Prostate gland (tissue), 2 donors: ENCODE measurements at regions not wholly inside any gene's neighbourhood (a gene's known extent, or its start where the extent isn't known, plus 50 kb on each side); places are given as distances from the start of the nearest gene placed in this dataset.
"Not testable (repeated sequence)": the region's sequence is repeated elsewhere in the genome, so short reads cannot be mapped to it uniquely, and the experiment has no call there.

ENCODE experiments used
- DNase-seq: peaks from one replicate; pipeline ENCODE4 v3.0.0-alpha.2; 2019; ENCODE audit warnings: low spot score
- H3K27ac ChIP-seq, 2 donors: fragments of 200-600 bp; sonication (generic); 2 replicates each; pipeline ENCODE4 v1.5.1; 2017 to 2019
- H3K27me3 ChIP-seq: fragments of 200-600 bp; sonication (generic); replicated peaks from 2 replicates; pipeline ENCODE4 v1.5.1; 2019; ENCODE audit not compliant: insufficient read depth
- H3K36me3 ChIP-seq, 2 donors: fragments of 200-600 bp; sonication (generic); 1 replicate in 1 of 2; 2 replicates in 1 of 2; pipeline versions ENCODE4 v1.5.1 to v1.8.1; 2017 to 2019
- H3K4me1 ChIP-seq: fragments of 200-600 bp; sonication (generic); replicated peaks from 2 replicates; pipeline ENCODE4 v1.5.1; 2019
- H3K4me3 ChIP-seq, 2 donors: fragments of 200-600 bp; sonication (generic); 2 replicates each; pipeline ENCODE4 v1.5.1; 2017 to 2019
- H3K9me3 ChIP-seq: fragments of 200-600 bp; sonication (generic); 2 replicates; pipeline ENCODE4 v1.5.1; 2017
- CTCF ChIP-seq, 4 experiments: fragments of 200-600 bp in 2 of 4; fragments of 450-650 bp in 2 of 4; sonication (generic) in 2 of 4; IDR thresholded peaks; 1 replicate in 3 of 4; 2 replicates in 1 of 4; pipeline ENCODE4 v1.5.1; 2016 to 2019; ENCODE audit warnings: antibody characterized with exemption in 4 of 4, mild to moderate bottlenecking in 2 of 4, moderate library complexity in 2 of 4
- POLR2A ChIP-seq: fragments of 450-650 bp; IDR thresholded peaks from one replicate; pipeline ENCODE4 v1.6.1; 2016; ENCODE audit warnings: antibody characterized with exemption, mild to moderate bottlenecking
- POLR2AphosphoS5 ChIP-seq: sonication (generic); formaldehyde crosslinking; IDR thresholded peaks from one replicate; pipeline ENCODE4 v1.6.1; 2017; ENCODE audit warnings: antibody characterized with exemption
- WGBS: methylation state at CpG from one replicate; pipeline ENCODE4 v1.1.5; 2018; 5-methylcytosine and 5-hydroxymethylcytosine counted together
- intact Hi-C: fragments of 100-400 bp; cut with DNase I; formaldehyde crosslinking; loops from one replicate; pipeline ENCODE4 v1.14.2; 2022

- intact Hi-C loops = no loop called here
- TF ChIP-seq CTCF (IDR thresholded peaks at IDR 0.05) (peak in 1 of 4 experiments; percentile 14), POLR2AphosphoS5 (no peak)
- no peaks in the 10 kb centered on the region for H3K4me1 ChIP-seq
- H3K36me3 ChIP-seq = no peaks in the 10 kb centered on the region
- no peak overlapping the region for H3K4me3 ChIP-seq
- no peak for DNase-seq
- no peak overlapping the region for H3K27ac ChIP-seq
- H3K9me3 ChIP-seq = no peaks in the 10 kb centered on the region
- H3K27me3 ChIP-seq = no peaks in the 10 kb centered on the region
Measured at GRCh38 chr5:164326219-164326618, 820.8 kb downstream of the MAT2B start.

- H3K27ac ChIP-seq, H3K9me3 ChIP-seq, H3K27me3 ChIP-seq, intact Hi-C loops, H3K36me3 ChIP-seq, H3K4me1 ChIP-seq, DNase-seq, H3K4me3 ChIP-seq: not testable (repeated sequence)
- 87% methylated on average over 5 of the region's 5 CpGs for WGBS
Measured at GRCh38 chr5:164327166-164327565, 821.7 kb downstream of the MAT2B start.

- TF ChIP-seq POLR2A (no peak), POLR2AphosphoS5 (no peak), CTCF (IDR thresholded peaks at IDR 0.05) (no peak)
- Histone ChIP-seq H3K4me1 (no peaks in the 10 kb centered on the region), H3K4me3 (no peak overlapping the region), H3K36me3 (no peaks in the 10 kb centered on the region), H3K27me3 (no peaks in the 10 kb centered on the region), H3K9me3 (no peaks in the 10 kb centered on the region), H3K27ac (no peak overlapping the region)
- 77% methylated on average over 4 of the region's 4 CpGs for WGBS
- DNase-seq = no peak
- intact Hi-C loops = no loop called here
Measured at GRCh38 chr5:164332349-164333196, 827.2 kb downstream of the MAT2B start.

GRCh38 chr5:164335837-164336236 lies 830.4 kb downstream of the MAT2B start:
- Histone ChIP-seq H3K9me3 (no peaks in the 10 kb centered on the region), H3K27me3 (no peaks in the 10 kb centered on the region), H3K27ac (no peak overlapping the region), H3K4me3 (no peak overlapping the region), H3K4me1 (no peaks in the 10 kb centered on the region), H3K36me3 (no peaks in the 10 kb centered on the region)
- WGBS = 78% methylated on average over 1 of the region's 1 CpG
- intact Hi-C loops = no loop called here
- DNase-seq = no peak
- TF ChIP-seq POLR2A (no peak), CTCF (IDR thresholded peaks at IDR 0.05) (no peak), POLR2AphosphoS5 (no peak)

- DNase-seq = no peak
- Histone ChIP-seq H3K4me1 (no peaks in the 10 kb centered on the region), H3K27ac (no peak overlapping the region), H3K4me3 (no peak overlapping the region), H3K27me3 (no peaks in the 10 kb centered on the region), H3K36me3 (no peaks in the 10 kb centered on the region), H3K9me3 (no peaks in the 10 kb centered on the region)
- 27% methylated on average over 1 of the region's 1 CpG for WGBS
- TF ChIP-seq CTCF (IDR thresholded peaks at IDR 0.05) (no peak), POLR2A (no peak), POLR2AphosphoS5 (no peak)
- intact Hi-C loops = no loop called here
Measured at GRCh38 chr5:164336276-164336675, 830.9 kb downstream of the MAT2B start.
